ENCODE measurements at regions not wholly inside any gene's neighbourhood (a gene's known extent, or its start where the extent isn't known, plus 50 kb on each side); places are given as distances from the start of the nearest gene placed in this dataset.

GRCh38 chr5:167720676-167721260, 570.7 kb upstream of the WWC1 start:
- no peak overlapping the region for H3K27ac Mint-ChIP-seq
- H3K27me3 Mint-ChIP-seq = no peaks in the 10 kb centered on the region
- H3K4me3 Mint-ChIP-seq = no peak overlapping the region
- DNase-seq = no peak
- H3K36me3 Mint-ChIP-seq = no peaks in the 10 kb centered on the region
- H3K9me3 Mint-ChIP-seq = no peaks in the 10 kb centered on the region
- H3K4me1 Mint-ChIP-seq = peaks cover 0 to 3% of the 10 kb centered on the region in 2 donors
- no peak for ATAC-seq (replicated peaks)

- ATAC-seq (replicated peaks) (no peak), DNase-seq (no peak)
- H3K4me3 Mint-ChIP-seq = no peak overlapping the region
- no peaks in the 10 kb centered on the region for H3K36me3 Mint-ChIP-seq
- H3K9me3 Mint-ChIP-seq = no peaks in the 10 kb centered on the region
- H3K4me1 Mint-ChIP-seq = peaks cover 0 to 3% of the 10 kb centered on the region in 2 donors
- no peak overlapping the region for H3K27ac Mint-ChIP-seq
- H3K27me3 Mint-ChIP-seq = no peaks in the 10 kb centered on the region
These were observed 569.5 kb upstream of the WWC1 start for GRCh38 chr5:167721926-167722440.

GRCh38 chr5:167723254-167723871, 568.1 kb upstream of the WWC1 start:
- no peaks in the 10 kb centered on the region for H3K27me3 Mint-ChIP-seq
- DNase-seq = peak; percentile 29
- peaks cover 0 to 3% of the 10 kb centered on the region in 2 donors for H3K4me1 Mint-ChIP-seq
- H3K9me3 Mint-ChIP-seq = no peaks in the 10 kb centered on the region
- ATAC-seq (replicated peaks) = peak; percentile 82
- H3K27ac Mint-ChIP-seq = no peak overlapping the region
- H3K36me3 Mint-ChIP-seq = no peaks in the 10 kb centered on the region
- no peak overlapping the region for H3K4me3 Mint-ChIP-seq

GRCh38 chr5:167725264-167725663, 566.2 kb upstream of the WWC1 start:
- H3K9me3 Mint-ChIP-seq = no peaks in the 10 kb centered on the region
- no peaks in the 10 kb centered on the region for H3K27me3 Mint-ChIP-seq
- H3K4me1 Mint-ChIP-seq = peaks cover 0 to 3% of the 10 kb centered on the region in 2 donors
- H3K36me3 Mint-ChIP-seq = no peaks in the 10 kb centered on the region
- DNase-seq (no peak), ATAC-seq (replicated peaks) (no peak)
- no peak overlapping the region for H3K4me3 Mint-ChIP-seq
- no peak overlapping the region for H3K27ac Mint-ChIP-seq

GRCh38 chr5:167725741-167726140, 565.7 kb upstream of the WWC1 start:
- Mint-ChIP-seq H3K4me3 (no peak overlapping the region), H3K9me3 (no peaks in the 10 kb centered on the region), H3K27me3 (no peaks in the 10 kb centered on the region), H3K36me3 (no peaks in the 10 kb centered on the region), H3K27ac (no peak overlapping the region), H3K4me1 (peaks cover 0 to 3% of the 10 kb centered on the region in 2 donors)
- ATAC-seq (replicated peaks) = no peak
- DNase-seq = no peak

GRCh38 chr5:167726642-167727041, 564.8 kb upstream of the WWC1 start:
- H3K36me3 Mint-ChIP-seq = no peaks in the 10 kb centered on the region
- ATAC-seq (replicated peaks) = no peak
- no peaks in the 10 kb centered on the region for H3K27me3 Mint-ChIP-seq
- H3K4me3 Mint-ChIP-seq = no peak overlapping the region
- H3K27ac Mint-ChIP-seq = no peak overlapping the region
- H3K9me3 Mint-ChIP-seq = no peaks in the 10 kb centered on the region
- no peak for DNase-seq
- peaks cover 0 to 3% of the 10 kb centered on the region in 2 donors for H3K4me1 Mint-ChIP-seq

GRCh38 chr5:167730121-167730520, 561.3 kb upstream of the WWC1 start:
- ATAC-seq (replicated peaks) (no peak), DNase-seq (no peak)
- Mint-ChIP-seq H3K27ac (no peak overlapping the region), H3K4me1 (no peaks in the 10 kb centered on the region), H3K27me3 (no peaks in the 10 kb centered on the region), H3K4me3 (no peak overlapping the region), H3K36me3 (no peaks in the 10 kb centered on the region), H3K9me3 (no peaks in the 10 kb centered on the region)

GRCh38 chr5:167730656-167731055, 560.8 kb upstream of the WWC1 start:
- Mint-ChIP-seq H3K4me1 (no peaks in the 10 kb centered on the region), H3K27me3 (no peaks in the 10 kb centered on the region), H3K36me3 (no peaks in the 10 kb centered on the region), H3K9me3 (no peaks in the 10 kb centered on the region), H3K27ac (no peak overlapping the region), H3K4me3 (no peak overlapping the region)
- ATAC-seq (replicated peaks) (no peak), DNase-seq (no peak)

- Mint-ChIP-seq H3K4me3 (no peak overlapping the region), H3K27me3 (no peaks in the 10 kb centered on the region), H3K27ac (no peak overlapping the region), H3K9me3 (no peaks in the 10 kb centered on the region), H3K4me1 (no peaks in the 10 kb centered on the region), H3K36me3 (no peaks in the 10 kb centered on the region)
- ATAC-seq (replicated peaks) = no peak
- no peak for DNase-seq
These were observed 559.5 kb upstream of the WWC1 start for GRCh38 chr5:167731951-167732350.

GRCh38 chr5:167732499-167732898, 558.9 kb upstream of the WWC1 start:
- Mint-ChIP-seq H3K27me3 (no peaks in the 10 kb centered on the region), H3K4me3 (no peak overlapping the region), H3K4me1 (no peaks in the 10 kb centered on the region), H3K27ac (no peak overlapping the region), H3K36me3 (no peaks in the 10 kb centered on the region), H3K9me3 (no peaks in the 10 kb centered on the region)
- DNase-seq = no peak
- no peak for ATAC-seq (replicated peaks)

- no peaks in the 10 kb centered on the region for H3K9me3 Mint-ChIP-seq
- no peaks in the 10 kb centered on the region for H3K27me3 Mint-ChIP-seq
- no peaks in the 10 kb centered on the region for H3K36me3 Mint-ChIP-seq
- no peak for DNase-seq
- H3K4me3 Mint-ChIP-seq = no peak overlapping the region
- H3K27ac Mint-ChIP-seq = no peak overlapping the region
- H3K4me1 Mint-ChIP-seq = no peaks in the 10 kb centered on the region
- ATAC-seq (replicated peaks) = no peak
These were observed 554.5 kb upstream of the WWC1 start for GRCh38 chr5:167736992-167737391.

- H3K9me3 Mint-ChIP-seq = peaks cover 1 to 4% of the 10 kb centered on the region in 2 donors
- H3K36me3 Mint-ChIP-seq = no peaks in the 10 kb centered on the region
- H3K27ac Mint-ChIP-seq = no peak overlapping the region
- H3K27me3 Mint-ChIP-seq = no peaks in the 10 kb centered on the region
- H3K4me1 Mint-ChIP-seq = no peaks in the 10 kb centered on the region
- ATAC-seq (replicated peaks) (no peak), DNase-seq (no peak)
- no peak overlapping the region for H3K4me3 Mint-ChIP-seq
These were observed 547.6 kb upstream of the WWC1 start for GRCh38 chr5:167743695-167744464.

- peaks cover 1 to 4% of the 10 kb centered on the region in 2 donors for H3K9me3 Mint-ChIP-seq
- H3K36me3 Mint-ChIP-seq = no peaks in the 10 kb centered on the region
- H3K27me3 Mint-ChIP-seq = no peaks in the 10 kb centered on the region
- H3K4me1 Mint-ChIP-seq = no peaks in the 10 kb centered on the region
- no peak overlapping the region for H3K4me3 Mint-ChIP-seq
- DNase-seq (no peak), ATAC-seq (replicated peaks) (no peak)
- H3K27ac Mint-ChIP-seq = no peak overlapping the region
These were observed 545.6 kb upstream of the WWC1 start for GRCh38 chr5:167745868-167746267.

- Mint-ChIP-seq H3K9me3 (peaks cover 3 to 4% of the 10 kb centered on the region in 2 donors), H3K27me3 (no peaks in the 10 kb centered on the region), H3K4me1 (no peaks in the 10 kb centered on the region), H3K4me3 (no peak overlapping the region), H3K36me3 (no peaks in the 10 kb centered on the region), H3K27ac (no peak overlapping the region)
- DNase-seq (no peak), ATAC-seq (replicated peaks) (no peak)
These were observed 540.9 kb upstream of the WWC1 start for GRCh38 chr5:167750586-167750985.

GRCh38 chr5:167752936-167753335, 538.5 kb upstream of the WWC1 start:
- ATAC-seq (replicated peaks) (no peak), DNase-seq (no peak)
- Mint-ChIP-seq H3K36me3 (no peaks in the 10 kb centered on the region), H3K27ac (no peak overlapping the region), H3K27me3 (no peaks in the 10 kb centered on the region), H3K9me3 (peaks cover 2 to 4% of the 10 kb centered on the region in 2 donors), H3K4me3 (no peak overlapping the region), H3K4me1 (no peaks in the 10 kb centered on the region)

Measured in stimulated activated naive B cell treated with anti-CD40 and anti-IgM and Interleukin-4, amounts not matched to agents 10 μg/mL and 1 μg/mL and 100 μg/mL, for 72 hours (primary cell).